HG03064 (cell line): ENCODE measurements at regions not wholly inside any gene's neighbourhood (a gene's known extent, or its start where the extent isn't known, plus 50 kb on each side); places are given as distances from the start of the nearest gene placed in this dataset.

Experiments used
- ATAC-seq: cut with Tn5 transposase; IDR thresholded peaks from one replicate; pipeline ENCODE4 v1.9.1; 2021; ENCODE audit warnings: low read depth; ENCODE audit not compliant: unreplicated experiment

GRCh38 chr9:78559449-78559885 lies 262.5 kb downstream of the PSAT1 start:
- ATAC-seq = no peak

- ATAC-seq = no peak
These were observed 265.1 kb downstream of the PSAT1 start for GRCh38 chr9:78562021-78562420.

- no peak for ATAC-seq
These were observed 266.3 kb downstream of the PSAT1 start for GRCh38 chr9:78563269-78563668.

- ATAC-seq = no peak
These were observed 268.6 kb downstream of the PSAT1 start for GRCh38 chr9:78565481-78565880.

- ATAC-seq = no peak
These were observed 269.6 kb downstream of the PSAT1 start for GRCh38 chr9:78566521-78566920.

GRCh38 chr9:78566948-78567675 lies 270.2 kb downstream of the PSAT1 start:
- ATAC-seq = no peak

- no peak for ATAC-seq
These were observed 270.8 kb downstream of the PSAT1 start for GRCh38 chr9:78567693-78568092.

- no peak for ATAC-seq
These were observed 271.8 kb downstream of the PSAT1 start for GRCh38 chr9:78568774-78569173.

GRCh38 chr9:78572266-78572665 lies 275.3 kb downstream of the PSAT1 start:
- ATAC-seq = no peak

- no peak for ATAC-seq
These were observed 276.3 kb downstream of the PSAT1 start for GRCh38 chr9:78573205-78573604.

- no peak for ATAC-seq
These were observed 276.7 kb downstream of the PSAT1 start for GRCh38 chr9:78573669-78574068.

- no peak for ATAC-seq
These were observed 277.6 kb downstream of the PSAT1 start for GRCh38 chr9:78574354-78575045.

- no peak for ATAC-seq
These were observed 278.2 kb downstream of the PSAT1 start for GRCh38 chr9:78575081-78575480.

GRCh38 chr9:78575771-78576170 lies 278.8 kb downstream of the PSAT1 start:
- no peak for ATAC-seq

GRCh38 chr9:78577156-78577906 lies 280.4 kb downstream of the PSAT1 start:
- ATAC-seq = no peak

GRCh38 chr9:78578072-78578471 lies 281.1 kb downstream of the PSAT1 start:
- no peak for ATAC-seq

GRCh38 chr9:78582821-78583220 lies 285.9 kb downstream of the PSAT1 start:
- no peak for ATAC-seq

GRCh38 chr9:78584589-78584988 lies 287.7 kb downstream of the PSAT1 start:
- ATAC-seq = no peak

- ATAC-seq = no peak
These were observed 289.0 kb downstream of the PSAT1 start for GRCh38 chr9:78585909-78586308.

- ATAC-seq = no peak
These were observed 293.1 kb downstream of the PSAT1 start for GRCh38 chr9:78590068-78590467.

GRCh38 chr9:78592811-78593210 lies 295.9 kb downstream of the PSAT1 start:
- no peak for ATAC-seq
